Testis (tissue), 2 donors: ENCODE measurements at regions not wholly inside any gene's neighbourhood (a gene's known extent, or its start where the extent isn't known, plus 50 kb on each side); places are given as distances from the start of the nearest gene placed in this dataset.

Experiments used
- CTCF ChIP-seq, 3 experiments: fragments of 450-650 bp in 2 of 3; fragments of 200-600 bp in 1 of 3; sonication (generic) in 1 of 3; IDR thresholded peaks; one replicate each; pipeline ENCODE4 v1.5.1; 2016 to 2019; ENCODE audit warnings: antibody characterized with exemption in 3 of 3, mild to moderate bottlenecking in 2 of 3, moderate library complexity in 1 of 3
- POLR2A ChIP-seq: fragments of 450-650 bp; IDR thresholded peaks from one replicate; pipeline ENCODE4 v1.6.1; 2017; ENCODE audit warnings: antibody characterized with exemption, mild to moderate bottlenecking, moderate library complexity

GRCh38 chr15:97615114-97615513 lies 345.4 kb upstream of the ARRDC4 start:
- no peak for TF ChIP-seq CTCF (IDR thresholded peaks at IDR 0.05)
- no peak for TF ChIP-seq POLR2A
